HFF-Myc (cell line): ENCODE measurements at regions not wholly inside any gene's neighbourhood (a gene's known extent, or its start where the extent isn't known, plus 50 kb on each side); places are given as distances from the start of the nearest gene placed in this dataset.
A peak's percentile ranks its signal among the peaks of the same experiment; 100 is the strongest.

Experiments used
- DNase-seq: peaks from one replicate; pipeline ENCODE4 v3.0.0-alpha.2; 2011; ENCODE audit warnings: low read depth; ENCODE audit errors: extremely low read depth
- H3K4me3 ChIP-seq: replicated peaks from 2 replicates; pipeline ENCODE4 v1.5.1; 2011; ENCODE audit warnings: low read depth, mild to moderate bottlenecking, control low read depth, low read length
- TF ChIP-seq, protein P1 (sequence below): IDR thresholded peaks from 2 replicates; pipeline ENCODE4 v1.5.1; 2012; ENCODE audit warnings: mild to moderate bottlenecking, low read depth, low read length, control low read depth; ENCODE audit errors: missing control alignments

DNA sequence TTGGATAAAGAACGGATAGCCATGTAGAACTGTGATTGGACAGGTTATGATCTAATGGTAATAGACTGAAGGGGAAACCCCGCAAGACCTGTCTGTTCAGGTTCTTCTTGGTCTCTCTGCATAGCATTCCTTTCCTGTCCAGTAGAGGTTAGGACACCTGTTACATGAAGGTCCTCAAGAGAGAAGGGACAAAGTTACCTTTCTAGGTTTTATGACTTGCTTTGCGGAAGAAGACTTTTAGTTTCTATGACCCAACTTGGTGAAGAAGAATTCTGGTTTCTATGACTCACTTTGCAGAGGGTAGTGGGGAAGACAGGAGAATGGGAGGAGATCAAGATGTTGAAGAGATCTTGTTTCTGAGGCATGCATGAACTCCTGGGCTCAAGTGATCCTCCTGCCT lies 97.9 kb upstream of the C3orf80 start:
- no peak overlapping the region for H3K4me3 ChIP-seq
- TF ChIP-seq, protein P1, sequence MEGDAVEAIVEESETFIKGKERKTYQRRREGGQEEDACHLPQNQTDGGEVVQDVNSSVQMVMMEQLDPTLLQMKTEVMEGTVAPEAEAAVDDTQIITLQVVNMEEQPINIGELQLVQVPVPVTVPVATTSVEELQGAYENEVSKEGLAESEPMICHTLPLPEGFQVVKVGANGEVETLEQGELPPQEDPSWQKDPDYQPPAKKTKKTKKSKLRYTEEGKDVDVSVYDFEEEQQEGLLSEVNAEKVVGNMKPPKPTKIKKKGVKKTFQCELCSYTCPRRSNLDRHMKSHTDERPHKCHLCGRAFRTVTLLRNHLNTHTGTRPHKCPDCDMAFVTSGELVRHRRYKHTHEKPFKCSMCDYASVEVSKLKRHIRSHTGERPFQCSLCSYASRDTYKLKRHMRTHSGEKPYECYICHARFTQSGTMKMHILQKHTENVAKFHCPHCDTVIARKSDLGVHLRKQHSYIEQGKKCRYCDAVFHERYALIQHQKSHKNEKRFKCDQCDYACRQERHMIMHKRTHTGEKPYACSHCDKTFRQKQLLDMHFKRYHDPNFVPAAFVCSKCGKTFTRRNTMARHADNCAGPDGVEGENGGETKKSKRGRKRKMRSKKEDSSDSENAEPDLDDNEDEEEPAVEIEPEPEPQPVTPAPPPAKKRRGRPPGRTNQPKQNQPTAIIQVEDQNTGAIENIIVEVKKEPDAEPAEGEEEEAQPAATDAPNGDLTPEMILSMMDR: no peak
- no peak for DNase-seq

DNA sequence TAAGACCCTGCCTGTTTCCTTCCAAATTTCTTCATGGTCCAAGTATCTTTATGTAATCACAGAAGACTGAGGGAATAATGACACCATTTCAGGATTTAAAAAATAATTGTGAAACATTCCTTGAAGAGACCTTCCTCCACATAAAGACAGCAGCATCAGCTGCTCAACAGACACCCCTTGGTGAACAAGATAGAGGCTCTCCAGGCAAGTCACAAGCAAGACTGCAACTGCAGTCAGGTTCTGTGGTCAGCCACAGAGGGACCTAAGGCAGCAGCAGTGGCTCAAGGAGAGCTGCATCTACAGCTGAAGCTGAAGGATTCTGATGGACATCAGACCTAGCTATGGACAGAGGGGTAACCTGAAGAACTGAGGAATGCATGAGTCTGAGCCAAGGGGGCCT lies 97.2 kb upstream of the C3orf80 start:
- TF ChIP-seq, protein P1: no peak

DNA sequence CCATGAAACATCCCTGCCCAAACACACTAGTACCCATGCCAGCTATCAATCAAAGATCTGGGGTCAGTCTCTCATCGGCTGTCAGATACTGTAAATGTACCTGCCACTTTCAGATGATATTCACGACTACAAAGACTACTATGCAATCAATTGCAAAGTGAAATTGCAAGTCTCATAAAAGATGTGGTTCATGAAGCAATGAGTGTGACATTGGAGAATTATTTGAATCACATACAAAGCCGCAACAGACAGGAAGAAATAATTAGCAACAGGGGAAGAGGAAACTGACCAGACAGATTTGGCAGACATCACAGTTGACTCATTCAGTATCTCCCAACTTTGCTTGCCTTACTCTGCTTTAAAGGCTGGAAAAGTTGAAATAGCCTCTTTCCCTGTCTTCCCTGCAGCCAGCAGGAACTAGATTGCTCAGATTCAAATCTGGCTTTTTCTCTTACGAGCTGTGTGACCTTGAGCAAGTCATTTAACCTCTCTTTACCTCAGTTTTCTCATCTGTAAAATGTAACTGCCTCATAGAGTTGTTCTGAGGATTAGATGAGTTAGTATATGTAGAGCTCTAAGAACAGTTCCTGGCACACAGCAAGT lies 95.7 kb upstream of the C3orf80 start:
- no peak overlapping the region for H3K4me3 ChIP-seq
- TF ChIP-seq, protein P1: no peak
- DNase-seq: peak; percentile 91

More for the DNA sequence above, 97.2 kb upstream of the C3orf80 start:
- H3K4me3 ChIP-seq: no peak overlapping the region
- no peak for DNase-seq

DNA sequence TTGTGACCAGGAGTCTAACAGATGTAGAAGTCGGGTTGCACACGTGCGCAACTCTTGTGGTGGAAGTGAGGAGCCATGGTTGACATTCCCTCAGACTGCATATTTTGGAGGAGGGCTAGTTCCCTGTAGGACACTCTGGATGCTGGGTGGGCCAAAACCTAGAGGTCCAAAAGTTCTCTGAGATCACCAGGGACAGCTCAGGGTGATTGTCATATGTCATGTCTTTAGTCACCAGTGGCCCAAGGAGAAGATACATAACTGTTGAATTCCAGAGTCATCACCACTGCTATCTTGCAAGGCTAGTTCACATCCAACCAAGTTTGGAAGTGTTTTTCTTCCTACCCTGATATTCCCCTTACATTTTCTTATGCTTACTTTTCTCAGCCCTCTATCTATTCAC lies 95.2 kb upstream of the C3orf80 start:
- H3K4me3 ChIP-seq: no peak overlapping the region
- TF ChIP-seq, protein P1: no peak
- no peak for DNase-seq

DNA sequence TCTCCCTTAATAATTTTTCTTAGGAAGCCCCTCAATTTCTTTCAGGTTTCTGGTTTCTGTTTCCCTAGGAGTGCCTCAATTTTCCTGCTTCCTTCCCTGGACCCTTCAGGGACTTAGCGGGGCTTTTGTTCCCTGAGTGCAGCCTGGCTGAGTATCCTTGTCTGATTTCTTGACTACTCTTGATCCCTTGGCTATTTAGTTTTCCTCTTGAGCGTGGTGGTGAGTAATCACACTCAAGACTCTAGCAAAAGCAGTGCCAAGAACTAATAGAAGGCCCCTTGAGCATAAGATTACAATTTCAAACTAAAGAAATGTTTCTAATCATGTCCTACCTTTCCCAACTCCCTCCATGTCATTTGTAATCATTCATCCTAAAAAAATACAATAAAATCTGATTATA lies 94.3 kb upstream of the C3orf80 start:
- no peak for DNase-seq
- no peak overlapping the region for H3K4me3 ChIP-seq
- TF ChIP-seq, protein P1: no peak

DNA sequence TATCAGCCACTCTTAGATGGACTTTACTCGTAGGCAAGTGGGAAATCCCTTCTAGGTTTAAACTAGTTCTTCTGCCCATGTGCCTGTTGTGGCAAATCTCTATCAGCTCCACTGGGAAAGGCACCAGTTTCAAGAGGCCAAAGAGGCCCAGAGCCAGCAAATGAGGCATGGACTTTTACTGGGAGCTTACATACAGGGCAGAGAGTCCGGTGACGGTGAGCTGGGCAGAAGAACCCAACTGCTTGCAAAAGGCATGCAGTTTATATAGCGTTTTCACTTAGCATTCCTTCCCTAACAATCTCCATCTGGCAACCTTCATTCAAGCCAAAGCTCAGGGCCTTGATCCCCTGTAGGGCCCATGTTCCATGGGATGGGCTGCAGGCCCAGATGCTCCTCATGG lies 93.0 kb upstream of the C3orf80 start:
- TF ChIP-seq, protein P1: no peak
- DNase-seq: no peak
- H3K4me3 ChIP-seq: no peak overlapping the region

DNA sequence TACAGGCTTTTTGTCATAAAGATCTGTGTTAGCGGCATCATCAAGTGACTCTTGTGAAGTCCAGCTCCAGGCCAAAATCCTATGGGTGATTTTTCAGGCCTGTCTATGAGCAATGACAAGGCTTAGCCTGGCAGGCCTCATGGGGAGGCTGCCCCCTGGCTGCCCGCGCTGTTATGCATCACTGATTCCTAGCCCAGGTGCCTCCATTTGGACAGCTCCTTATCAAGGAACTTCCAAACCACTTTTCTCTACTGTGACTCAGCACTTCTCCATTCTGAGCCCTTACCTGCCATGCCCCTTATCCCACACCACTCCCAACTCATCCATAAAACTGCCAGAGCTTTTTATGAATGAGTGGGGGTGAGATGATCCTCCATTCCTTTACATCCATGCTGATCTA lies 91.5 kb upstream of the C3orf80 start:
- TF ChIP-seq, protein P1: peak; percentile 48
- no peak overlapping the region for H3K4me3 ChIP-seq
- DNase-seq: no peak
